DOHH2 (cell line): ENCODE measurements at regions not wholly inside any gene's neighbourhood (a gene's known extent, or its start where the extent isn't known, plus 50 kb on each side); places are given as distances from the start of the nearest gene placed in this dataset.

Experiments used
- H3F3A ChIP-seq: fragments of 200-600 bp; sonication (generic), shearing (Covaris generic); 2 replicates; pipeline ENCODE4 v1.6.0; 2016; ENCODE audit warnings: antibody characterized with exemption, mild to moderate bottlenecking; ENCODE audit not compliant: control insufficient read depth, insufficient read depth
- H3K27ac ChIP-seq: fragments of 200-600 bp; sonication (generic); 2 replicates; pipeline ENCODE4 v1.5.1; 2014; ENCODE audit warnings: low read depth, mild to moderate bottlenecking, low read length, moderate library complexity
- H3K27me3 ChIP-seq: fragments of 200-600 bp; sonication (generic); 2 replicates; pipeline ENCODE4 v1.6.1; 2014; ENCODE audit warnings: mild to moderate bottlenecking, low read length, mixed read lengths; ENCODE audit not compliant: control insufficient read depth
- H3K36me3 ChIP-seq: fragments of 200-600 bp; sonication (generic); 2 replicates; pipeline ENCODE4 v1.6.1; 2014; ENCODE audit warnings: mild to moderate bottlenecking, low read length, moderate library complexity, mixed read lengths; ENCODE audit not compliant: control insufficient read depth
- H3K4me1 ChIP-seq: fragments of 200-600 bp; sonication (generic); 2 replicates; pipeline ENCODE4 v1.6.1; 2014; ENCODE audit warnings: mild to moderate bottlenecking, low read length, mixed read lengths; ENCODE audit not compliant: control insufficient read depth
- H3K4me2 ChIP-seq: fragments of 200-600 bp; sonication (generic); 2 replicates; pipeline ENCODE4 v1.6.0; 2014; ENCODE audit warnings: mild to moderate bottlenecking, low read length, moderate library complexity
- H3K4me3 ChIP-seq: fragments of 200-600 bp; sonication (generic); 2 replicates; pipeline ENCODE4 v1.5.1; 2014; ENCODE audit warnings: mild to moderate bottlenecking, low read length, mixed read lengths
- H3K79me2 ChIP-seq: fragments of 200-600 bp; sonication (generic); 2 replicates; pipeline ENCODE4 v1.6.1; 2014; ENCODE audit warnings: mild to moderate bottlenecking, low read length, mixed read lengths; ENCODE audit not compliant: control insufficient read depth
- H3K9me2 ChIP-seq: fragments of 200-600 bp; sonication (generic); replicated peaks from 2 replicates; pipeline ENCODE4 v1.6.1; 2014; ENCODE audit warnings: mild to moderate bottlenecking, low read length, mixed read lengths; ENCODE audit not compliant: control insufficient read depth
- H3K9me3 ChIP-seq: fragments of 200-600 bp; sonication (generic); 2 replicates; pipeline ENCODE4 v1.6.1; 2014; ENCODE audit warnings: antibody characterized with exemption, low read length, mixed read lengths; ENCODE audit not compliant: control insufficient read depth, insufficient read depth
- H4K20me1 ChIP-seq: fragments of 200-600 bp; sonication (generic); 2 replicates; pipeline ENCODE4 v1.6.0; 2014; ENCODE audit warnings: low read depth, mild to moderate bottlenecking, antibody characterized with exemption, low read length, moderate library complexity; ENCODE audit not compliant: control insufficient read depth, insufficient read depth
- EZH2phosphoT487 ChIP-seq: fragments of 200-600 bp; sonication (generic); IDR thresholded peaks from 2 replicates; pipeline ENCODE4 v1.6.1; 2017; ENCODE audit warnings: borderline replicate concordance, mild to moderate bottlenecking, antibody characterized with exemption, low read length, moderate library complexity, mixed read lengths
- TF ChIP-seq, protein P1 (sequence below): fragments of 200-600 bp; sonication (generic); IDR thresholded peaks from one replicate; pipeline ENCODE4 v1.5.1; 2014; ENCODE audit warnings: antibody characterized with exemption, mild to moderate bottlenecking, low read depth, low read length; ENCODE audit not compliant: poor library complexity, severe bottlenecking

DNA sequence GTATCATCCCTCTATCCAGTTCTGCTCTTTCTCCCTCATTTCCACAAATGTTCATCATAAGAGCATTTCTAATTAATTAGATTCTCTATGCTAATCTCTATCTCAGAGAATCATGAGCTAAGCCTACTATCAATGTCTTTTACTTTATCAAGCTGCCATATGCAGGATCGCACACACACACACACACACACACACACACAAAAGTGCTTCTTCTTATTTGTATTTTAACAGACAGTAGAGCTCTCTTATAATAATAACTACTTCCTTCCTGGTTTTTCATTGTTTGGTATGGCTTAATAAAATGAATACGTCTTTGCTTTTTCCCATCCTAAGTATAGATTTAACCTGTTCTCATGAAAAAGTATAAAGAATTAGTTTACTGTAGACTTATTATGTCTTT, 170.2 kb downstream of the HAO1 start:
- Histone ChIP-seq H3K9me2 (no peaks in the 10 kb centered on the region), H3K36me3 (peaks cover 12% of the 10 kb centered on the region), H3F3A (no peaks in the 10 kb centered on the region), H3K4me1 (peaks cover 37% of the 10 kb centered on the region), H3K79me2 (no peaks in the 10 kb centered on the region), H3K27ac (peak overlapping the region; percentile 17; the same call in 1 of the 2 replicates), H3K4me2 (peak overlapping the region; percentile 30), H3K27me3 (no peaks in the 10 kb centered on the region), H3K9me3 (peaks cover 5% of the 10 kb centered on the region; the same call in 1 of the 2 replicates), H4K20me1 (no peaks in the 10 kb centered on the region), H3K4me3 (peak overlapping the region; percentile 17; the same call in 1 of the 2 replicates)
- TF ChIP-seq, protein P1, sequence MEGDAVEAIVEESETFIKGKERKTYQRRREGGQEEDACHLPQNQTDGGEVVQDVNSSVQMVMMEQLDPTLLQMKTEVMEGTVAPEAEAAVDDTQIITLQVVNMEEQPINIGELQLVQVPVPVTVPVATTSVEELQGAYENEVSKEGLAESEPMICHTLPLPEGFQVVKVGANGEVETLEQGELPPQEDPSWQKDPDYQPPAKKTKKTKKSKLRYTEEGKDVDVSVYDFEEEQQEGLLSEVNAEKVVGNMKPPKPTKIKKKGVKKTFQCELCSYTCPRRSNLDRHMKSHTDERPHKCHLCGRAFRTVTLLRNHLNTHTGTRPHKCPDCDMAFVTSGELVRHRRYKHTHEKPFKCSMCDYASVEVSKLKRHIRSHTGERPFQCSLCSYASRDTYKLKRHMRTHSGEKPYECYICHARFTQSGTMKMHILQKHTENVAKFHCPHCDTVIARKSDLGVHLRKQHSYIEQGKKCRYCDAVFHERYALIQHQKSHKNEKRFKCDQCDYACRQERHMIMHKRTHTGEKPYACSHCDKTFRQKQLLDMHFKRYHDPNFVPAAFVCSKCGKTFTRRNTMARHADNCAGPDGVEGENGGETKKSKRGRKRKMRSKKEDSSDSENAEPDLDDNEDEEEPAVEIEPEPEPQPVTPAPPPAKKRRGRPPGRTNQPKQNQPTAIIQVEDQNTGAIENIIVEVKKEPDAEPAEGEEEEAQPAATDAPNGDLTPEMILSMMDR: no peak
- no peak for TF ChIP-seq EZH2phosphoT487

DNA sequence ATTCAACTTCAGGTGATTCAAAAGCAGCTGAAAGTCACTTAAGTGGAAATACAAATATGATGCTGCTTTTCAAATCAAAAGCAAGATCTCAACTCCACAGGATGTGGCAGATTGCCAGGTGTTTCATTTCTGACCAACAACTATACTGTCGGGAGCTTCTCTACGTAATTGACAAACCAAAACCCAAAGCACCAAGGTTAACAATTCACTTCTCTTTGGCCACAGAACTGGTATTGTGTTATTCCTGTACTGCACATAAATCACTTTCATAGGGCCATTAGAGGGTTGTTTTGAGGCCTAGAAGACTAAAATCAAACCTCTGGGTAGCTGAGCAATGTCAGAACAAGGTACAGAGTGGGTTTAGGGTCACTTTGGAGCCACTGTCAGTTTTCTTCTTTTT, 169.7 kb downstream of the HAO1 start:
- Histone ChIP-seq H3K4me1 (peaks cover 33% of the 10 kb centered on the region), H3K27ac (peak overlapping the region; percentile 17; the same call in 1 of the 2 replicates), H3K4me2 (peak overlapping the region; percentile 30), H3K36me3 (peaks cover 12% of the 10 kb centered on the region), H3K27me3 (no peaks in the 10 kb centered on the region), H3K9me2 (no peaks in the 10 kb centered on the region), H3K9me3 (peaks cover 6% of the 10 kb centered on the region; the same call in 1 of the 2 replicates), H3F3A (no peaks in the 10 kb centered on the region), H4K20me1 (no peaks in the 10 kb centered on the region), H3K79me2 (no peaks in the 10 kb centered on the region), H3K4me3 (peak overlapping the region; percentile 17; the same call in 1 of the 2 replicates)
- TF ChIP-seq, protein P1: no peak
- no peak for TF ChIP-seq EZH2phosphoT487

DNA sequence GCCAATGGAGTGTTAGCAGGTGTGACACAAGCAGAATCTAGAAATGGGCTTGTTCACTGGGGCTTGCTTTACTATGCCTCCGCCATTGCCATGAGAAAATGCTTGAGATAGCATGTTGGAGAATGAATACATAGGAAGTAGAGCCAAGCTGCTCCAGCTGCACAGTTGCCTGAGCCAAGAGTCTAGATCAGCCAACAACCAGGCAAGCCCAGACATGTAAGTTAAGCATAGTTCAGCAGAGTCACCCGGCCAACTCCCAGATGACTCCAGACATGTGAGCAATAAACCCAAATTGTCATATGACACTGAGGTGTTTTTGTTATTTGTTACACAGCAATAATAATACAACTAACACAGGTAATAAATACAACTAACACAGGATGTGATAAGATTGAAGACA, 167.9 kb downstream of the HAO1 start:
- Histone ChIP-seq H3K27ac (no peak overlapping the region), H3K4me3 (no peak overlapping the region), H3K4me2 (no peak overlapping the region), H3K79me2 (no peaks in the 10 kb centered on the region), H4K20me1 (no peaks in the 10 kb centered on the region), H3K4me1 (peaks cover 25% of the 10 kb centered on the region), H3K9me3 (peaks cover 10% of the 10 kb centered on the region), H3K27me3 (no peaks in the 10 kb centered on the region), H3K36me3 (peaks cover 5% of the 10 kb centered on the region; the same call in 1 of the 2 replicates), H3K9me2 (no peaks in the 10 kb centered on the region), H3F3A (no peaks in the 10 kb centered on the region)
- TF ChIP-seq EZH2phosphoT487: no peak
- TF ChIP-seq, protein P1: no peak
